GM18517 (cell line): ENCODE measurements at regions not wholly inside any gene's neighbourhood (a gene's known extent, or its start where the extent isn't known, plus 50 kb on each side); places are given as distances from the start of the nearest gene placed in this dataset.

Experiments used
- ATAC-seq: cut with Tn5 transposase; IDR thresholded peaks from one replicate; pipeline ENCODE4 v1.9.1; 2021; ENCODE audit warnings: mild to moderate bottlenecking, moderate library complexity; ENCODE audit not compliant: unreplicated experiment

- ATAC-seq: no peak
These were observed 128.7 kb upstream of the USP38 start for GRCh38 chr4:143055997-143056396.

GRCh38 chr4:143071351-143071750 lies 113.4 kb upstream of the USP38 start:
- ATAC-seq: no peak

GRCh38 chr4:143076723-143077122 lies 108.0 kb upstream of the USP38 start:
- ATAC-seq: no peak

GRCh38 chr4:143082701-143083100 lies 102.0 kb upstream of the USP38 start:
- no peak for ATAC-seq

GRCh38 chr4:143083756-143084472 lies 100.8 kb upstream of the USP38 start:
- ATAC-seq: no peak

GRCh38 chr4:143084566-143084965 lies 100.2 kb upstream of the USP38 start:
- ATAC-seq: no peak

GRCh38 chr4:143085224-143085623 lies 99.5 kb upstream of the USP38 start:
- ATAC-seq: no peak

GRCh38 chr4:143085659-143086058 lies 99.1 kb upstream of the USP38 start:
- ATAC-seq: no peak

GRCh38 chr4:143089291-143089690 lies 95.4 kb upstream of the USP38 start:
- no peak for ATAC-seq

- ATAC-seq: no peak
These were observed 94.9 kb upstream of the USP38 start for GRCh38 chr4:143089847-143090246.

GRCh38 chr4:143091862-143092261 lies 92.9 kb upstream of the USP38 start:
- ATAC-seq: no peak

- no peak for ATAC-seq
These were observed 89.3 kb upstream of the USP38 start for GRCh38 chr4:143095447-143095846.

- ATAC-seq: no peak
These were observed 87.0 kb upstream of the USP38 start for GRCh38 chr4:143097751-143098150.

- ATAC-seq: no peak
These were observed 85.0 kb upstream of the USP38 start for GRCh38 chr4:143099693-143100092.

- no peak for ATAC-seq
These were observed 75.3 kb upstream of the USP38 start for GRCh38 chr4:143109376-143109775.

- ATAC-seq: no peak
These were observed 66.1 kb upstream of the USP38 start for GRCh38 chr4:143118663-143119062.

GRCh38 chr4:143127621-143128020 lies 57.1 kb upstream of the USP38 start:
- ATAC-seq: no peak

- no peak for ATAC-seq
These were observed 50.7 kb upstream of the USP38 start for GRCh38 chr4:143133977-143134376.
